ENCODE measurements at regions not wholly inside any gene's neighbourhood (a gene's known extent, or its start where the extent isn't known, plus 50 kb on each side); places are given as distances from the start of the nearest gene placed in this dataset.

DNA sequence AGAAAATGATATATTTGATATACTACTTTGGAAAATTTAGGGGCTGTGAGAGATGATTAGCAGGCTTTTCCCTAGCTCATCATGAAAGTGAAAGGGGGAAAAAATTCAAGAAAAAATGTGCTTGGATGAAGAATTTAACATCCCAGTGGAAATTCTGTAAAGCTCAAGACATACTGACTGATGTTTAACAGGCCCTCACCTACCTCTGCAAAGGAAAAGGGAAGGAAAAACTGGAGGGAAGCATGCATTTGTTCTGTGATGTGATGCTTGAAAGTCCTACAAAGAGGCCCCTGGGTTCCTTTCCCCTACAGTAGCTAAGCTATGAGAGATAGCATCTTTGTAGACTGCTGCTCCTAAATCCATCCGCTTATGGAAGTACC is 364.1 kb downstream of the PDGFC start:
- intact Hi-C loops (cut with micrococcal nuclease; ENCODE audit: unreplicated experiment): no loop called here
- Histone ChIP-seq H3K4me2 (ENCODE audit: low read length) (no peak overlapping the region), H3K4me3 (ENCODE audit: low read depth, low read length, poor library complexity, severe bottlenecking) (no peak overlapping the region), H3K9me2 (ENCODE audit: insufficient read depth, low read length) (no peaks in the 10 kb centered on the region), H3K36me3 (ENCODE audit: insufficient read depth, low read length) (no peaks in the 10 kb centered on the region), H2AFZ (ENCODE audit: low read length) (no peak overlapping the region), H4K20me1 (ENCODE audit: insufficient read depth, low read length) (no peaks in the 10 kb centered on the region), H3K9me3 (ENCODE audit: low read length) (no peaks in the 10 kb centered on the region), H3K4me1 (ENCODE audit: insufficient read depth, low read length, poor library complexity, severe bottlenecking) (no peaks in the 10 kb centered on the region), H3K27ac (ENCODE audit: low read depth, low read length, poor library complexity, severe bottlenecking) (no peak overlapping the region), H3K79me2 (ENCODE audit: insufficient read depth, low read depth, low read length) (no peaks in the 10 kb centered on the region)
- DNase-seq (ENCODE audit: low spot score): no peak
- no TSS peak for BruUV-seq (replicated peaks)
- ChIA-PET POLR2A (no interaction called here), CTCF (ENCODE audit: unreplicated experiment) (no interaction called here)
- TF ChIP-seq, protein P1, sequence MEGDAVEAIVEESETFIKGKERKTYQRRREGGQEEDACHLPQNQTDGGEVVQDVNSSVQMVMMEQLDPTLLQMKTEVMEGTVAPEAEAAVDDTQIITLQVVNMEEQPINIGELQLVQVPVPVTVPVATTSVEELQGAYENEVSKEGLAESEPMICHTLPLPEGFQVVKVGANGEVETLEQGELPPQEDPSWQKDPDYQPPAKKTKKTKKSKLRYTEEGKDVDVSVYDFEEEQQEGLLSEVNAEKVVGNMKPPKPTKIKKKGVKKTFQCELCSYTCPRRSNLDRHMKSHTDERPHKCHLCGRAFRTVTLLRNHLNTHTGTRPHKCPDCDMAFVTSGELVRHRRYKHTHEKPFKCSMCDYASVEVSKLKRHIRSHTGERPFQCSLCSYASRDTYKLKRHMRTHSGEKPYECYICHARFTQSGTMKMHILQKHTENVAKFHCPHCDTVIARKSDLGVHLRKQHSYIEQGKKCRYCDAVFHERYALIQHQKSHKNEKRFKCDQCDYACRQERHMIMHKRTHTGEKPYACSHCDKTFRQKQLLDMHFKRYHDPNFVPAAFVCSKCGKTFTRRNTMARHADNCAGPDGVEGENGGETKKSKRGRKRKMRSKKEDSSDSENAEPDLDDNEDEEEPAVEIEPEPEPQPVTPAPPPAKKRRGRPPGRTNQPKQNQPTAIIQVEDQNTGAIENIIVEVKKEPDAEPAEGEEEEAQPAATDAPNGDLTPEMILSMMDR (conservative IDR thresholded peaks at IDR 0.05; ENCODE audit: low read length): no peak
- no peak for TF ChIP-seq EZH2phosphoT487 (IDR thresholded peaks at IDR 0.05; ENCODE audit: borderline replicate concordance, low read depth, low read length)

DNA sequence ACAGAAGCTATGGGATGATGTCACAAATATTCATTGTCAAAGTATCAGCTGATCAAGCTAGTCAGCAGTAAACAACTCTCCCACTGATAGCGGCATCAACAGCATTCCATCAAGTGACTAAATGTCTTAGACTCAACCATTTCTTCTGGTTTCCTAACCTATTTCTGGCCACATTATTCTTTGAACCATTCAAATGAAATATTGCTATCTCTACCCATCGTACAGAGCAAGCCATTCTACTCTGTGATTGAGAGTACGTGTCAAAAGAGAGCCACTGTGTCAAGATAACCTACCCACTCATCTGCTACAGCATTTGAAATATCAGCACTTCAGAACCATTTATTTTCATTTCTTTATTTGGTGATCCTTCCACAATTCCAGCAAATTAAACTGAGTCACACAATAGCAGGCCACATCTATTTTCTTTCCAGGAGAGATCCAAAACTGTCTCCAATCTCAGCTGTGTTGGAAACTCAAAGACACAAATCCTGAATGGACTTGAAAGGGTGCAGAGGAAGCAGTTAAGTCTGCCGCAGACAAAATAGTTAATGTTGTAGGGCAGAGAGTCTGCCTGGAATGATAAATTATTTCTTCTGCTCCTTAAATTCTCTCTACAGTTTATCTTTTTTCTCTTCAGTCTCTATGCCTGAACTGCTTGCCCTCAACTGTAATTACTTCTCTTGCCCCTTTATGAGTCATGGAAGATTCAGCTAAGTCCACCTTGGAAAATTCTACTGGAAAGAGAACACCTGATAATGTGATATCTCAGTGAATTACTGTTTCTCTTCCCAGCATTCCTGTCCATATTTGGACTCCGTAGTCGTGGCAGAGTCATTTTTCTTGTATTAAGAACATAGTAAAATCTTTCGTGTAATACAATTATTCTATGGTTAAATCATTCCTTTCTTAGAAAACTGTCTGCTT is 364.8 kb downstream of the PDGFC start:
- Histone ChIP-seq H3K4me1 (ENCODE audit: insufficient read depth, low read length, poor library complexity, severe bottlenecking) (no peaks in the 10 kb centered on the region), H3K9me2 (ENCODE audit: insufficient read depth, low read length) (no peaks in the 10 kb centered on the region), H3K27ac (ENCODE audit: low read depth, low read length, poor library complexity, severe bottlenecking) (no peak overlapping the region), H2AFZ (ENCODE audit: low read length) (no peak overlapping the region), H3K4me3 (ENCODE audit: low read depth, low read length, poor library complexity, severe bottlenecking) (no peak overlapping the region), H3K79me2 (ENCODE audit: insufficient read depth, low read depth, low read length) (no peaks in the 10 kb centered on the region), H4K20me1 (ENCODE audit: insufficient read depth, low read length) (no peaks in the 10 kb centered on the region), H3K4me2 (ENCODE audit: low read length) (no peak overlapping the region), H3K9me3 (ENCODE audit: low read length) (no peaks in the 10 kb centered on the region), H3K36me3 (ENCODE audit: insufficient read depth, low read length) (no peaks in the 10 kb centered on the region)
- no peak for DNase-seq (ENCODE audit: low spot score)
- BruUV-seq (replicated peaks): no TSS peak
- CTCF ChIA-PET (ENCODE audit: unreplicated experiment): no interaction called here
- intact Hi-C loops (cut with micrococcal nuclease; ENCODE audit: unreplicated experiment): no loop called here
- POLR2A ChIA-PET: interaction anchor here (0.7 to 0.9 kb wide), 2 partner anchors 81 to 467 kb away, joined by 3 read pairs; no protein-coding TSS in a partner anchor
- TF ChIP-seq, protein P1 (conservative IDR thresholded peaks at IDR 0.05; ENCODE audit: low read length): no peak

DNA sequence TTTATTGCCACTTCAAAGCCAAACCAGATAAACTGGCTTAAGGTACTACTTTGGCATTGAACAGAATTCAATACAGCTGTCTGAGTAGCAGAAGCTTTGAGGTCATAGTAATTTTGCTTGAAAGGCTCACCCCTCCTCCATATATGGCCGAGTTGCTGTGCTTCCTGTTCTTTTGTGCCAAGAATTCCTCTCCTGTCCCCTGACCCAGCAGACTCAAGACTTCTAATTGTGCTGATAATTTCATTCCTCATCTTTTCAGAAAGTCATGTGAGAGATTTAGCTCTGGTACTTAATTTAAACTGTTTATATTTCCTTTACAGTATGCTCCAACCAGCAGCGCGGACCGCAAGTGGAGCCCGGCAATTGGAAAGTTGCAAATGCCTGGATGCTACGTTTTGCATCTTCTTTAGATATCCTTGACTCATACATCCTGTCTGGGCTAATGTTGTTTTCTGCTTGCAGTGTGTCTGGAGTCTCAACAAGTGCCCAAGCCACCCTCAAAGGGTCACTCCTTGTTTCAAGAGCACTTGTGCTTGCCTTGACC is 373.4 kb downstream of the PDGFC start:
- Histone ChIP-seq H3K4me1 (ENCODE audit: insufficient read depth, low read length, poor library complexity, severe bottlenecking) (no peaks in the 10 kb centered on the region), H3K4me2 (ENCODE audit: low read length) (no peak overlapping the region), H3K9me3 (ENCODE audit: low read length) (no peaks in the 10 kb centered on the region), H3K4me3 (ENCODE audit: low read depth, low read length, poor library complexity, severe bottlenecking) (no peak overlapping the region), H3K27ac (ENCODE audit: low read depth, low read length, poor library complexity, severe bottlenecking) (no peak overlapping the region), H3K36me3 (ENCODE audit: insufficient read depth, low read length) (no peaks in the 10 kb centered on the region), H3K79me2 (ENCODE audit: insufficient read depth, low read depth, low read length) (no peaks in the 10 kb centered on the region), H4K20me1 (ENCODE audit: insufficient read depth, low read length) (no peaks in the 10 kb centered on the region), H2AFZ (ENCODE audit: low read length) (no peak overlapping the region), H3K9me2 (ENCODE audit: insufficient read depth, low read length) (no peaks in the 10 kb centered on the region)
- ChIA-PET POLR2A (interaction anchor here (0.7 kb wide), 1 partner anchor 81 kb away, joined by 3 read pairs; no protein-coding TSS in a partner anchor), CTCF (ENCODE audit: unreplicated experiment) (no interaction called here)
- BruUV-seq (replicated peaks): no TSS peak
- DNase-seq (ENCODE audit: low spot score): no peak
- TF ChIP-seq EZH2phosphoT487 (IDR thresholded peaks at IDR 0.05; ENCODE audit: borderline replicate concordance, low read depth, low read length): no peak
- TF ChIP-seq, protein P1 (conservative IDR thresholded peaks at IDR 0.05; ENCODE audit: low read length): no peak
- intact Hi-C loops (cut with micrococcal nuclease; ENCODE audit: unreplicated experiment): no loop called here

Measured in OCI-LY7 (cell line).